ENCODE measurements at regions not wholly inside any gene's neighbourhood (a gene's known extent, or its start where the extent isn't known, plus 50 kb on each side); places are given as distances from the start of the nearest gene placed in this dataset.

- no peaks in the 10 kb centered on the region for H3K27me3 ChIP-seq
- peaks cover 4 to 18% (median 6%) of the 10 kb centered on the region in 3 donors for H3K4me1 ChIP-seq
- no peak overlapping the region for H3K27ac ChIP-seq
- no peak for TF ChIP-seq EP300 (IDR thresholded peaks at IDR 0.05)
- no peak for TF ChIP-seq POLR2AphosphoS5 (IDR thresholded peaks at IDR 0.05)
- TF ChIP-seq POLR2A (IDR thresholded peaks at IDR 0.05): no peak
- no peak for TF ChIP-seq CTCF (IDR thresholded peaks at IDR 0.05)
- 98 to 100% methylated on average over 4 to 5 of the region's 5 CpGs for WGBS, 2 donors (ENCODE audit: low coverage in 1 of 2)
- no peak for ATAC-seq
- H3K36me3 ChIP-seq: no peaks in the 10 kb centered on the region
- H3K4me3 ChIP-seq: no peak overlapping the region
- no peaks in the 10 kb centered on the region for H3K9me3 ChIP-seq
These were observed 192.3 kb downstream of the SPATA18 start for GRCh38 chr4:52243367-52243766.

GRCh38 chr4:52244103-52244775, 193.1 kb downstream of the SPATA18 start:
- WGBS, 2 donors (ENCODE audit: low coverage in 1 of 2): 21 to 25% methylated on average over 7 of the region's 7 CpGs
- peak overlapping the region in 1 of 4 donors; percentile 9 for H3K27ac ChIP-seq
- no peak overlapping the region for H3K4me3 ChIP-seq
- H3K4me1 ChIP-seq: peaks cover 4 to 26% (median 6%) of the 10 kb centered on the region in 3 donors
- H3K36me3 ChIP-seq: no peaks in the 10 kb centered on the region
- TF ChIP-seq POLR2A (IDR thresholded peaks at IDR 0.05): no peak
- no peak for TF ChIP-seq POLR2AphosphoS5 (IDR thresholded peaks at IDR 0.05)
- TF ChIP-seq CTCF (IDR thresholded peaks at IDR 0.05): no peak
- TF ChIP-seq EP300 (IDR thresholded peaks at IDR 0.05): no peak
- ATAC-seq: no peak
- H3K9me3 ChIP-seq: no peaks in the 10 kb centered on the region
- no peaks in the 10 kb centered on the region for H3K27me3 ChIP-seq

GRCh38 chr4:52244848-52245247, 193.7 kb downstream of the SPATA18 start:
- no peaks in the 10 kb centered on the region for H3K36me3 ChIP-seq
- no peak overlapping the region for H3K4me3 ChIP-seq
- ATAC-seq: no peak
- H3K9me3 ChIP-seq: no peaks in the 10 kb centered on the region
- WGBS, 2 donors (ENCODE audit: low coverage in 1 of 2): 35 to 38% methylated on average over 2 to 3 of the region's 3 CpGs
- TF ChIP-seq POLR2AphosphoS5 (IDR thresholded peaks at IDR 0.05) (peak; percentile 2), POLR2A (IDR thresholded peaks at IDR 0.05) (no peak)
- H3K27me3 ChIP-seq: no peaks in the 10 kb centered on the region
- peak overlapping the region in 1 of 4 donors; percentile 9 for H3K27ac ChIP-seq
- peaks cover 6 to 32% (median 9%) of the 10 kb centered on the region in 3 donors for H3K4me1 ChIP-seq

- no peak for ATAC-seq
- H3K27me3 ChIP-seq: no peaks in the 10 kb centered on the region
- 88 to 100% methylated on average over 1 of the region's 1 CpG for WGBS, 2 donors (ENCODE audit: low coverage in 1 of 2)
- TF ChIP-seq POLR2AphosphoS5 (IDR thresholded peaks at IDR 0.05) (no peak), POLR2A (IDR thresholded peaks at IDR 0.05) (no peak), EP300 (IDR thresholded peaks at IDR 0.05) (no peak), CTCF (IDR thresholded peaks at IDR 0.05) (no peak)
- H3K4me3 ChIP-seq: no peak overlapping the region
- H3K9me3 ChIP-seq: no peaks in the 10 kb centered on the region
- H3K27ac ChIP-seq: no peak overlapping the region
- no peaks in the 10 kb centered on the region for H3K36me3 ChIP-seq
- H3K4me1 ChIP-seq: peaks cover 9 to 41% (median 11%) of the 10 kb centered on the region in 3 donors
These were observed 195.7 kb downstream of the SPATA18 start for GRCh38 chr4:52246827-52247226.

GRCh38 chr4:52247941-52248340, 196.8 kb downstream of the SPATA18 start:
- TF ChIP-seq CTCF (IDR thresholded peaks at IDR 0.05) (no peak), EP300 (IDR thresholded peaks at IDR 0.05) (no peak), POLR2AphosphoS5 (IDR thresholded peaks at IDR 0.05) (no peak), POLR2A (IDR thresholded peaks at IDR 0.05) (no peak)
- H3K27ac ChIP-seq: no peak overlapping the region
- 38 to 50% methylated on average over 1 of the region's 1 CpG for WGBS, 2 donors (ENCODE audit: low coverage in 1 of 2)
- H3K9me3 ChIP-seq: no peaks in the 10 kb centered on the region
- no peaks in the 10 kb centered on the region for H3K27me3 ChIP-seq
- ATAC-seq: no peak
- H3K36me3 ChIP-seq: no peaks in the 10 kb centered on the region
- peaks cover 9 to 41% (median 11%) of the 10 kb centered on the region in 3 donors for H3K4me1 ChIP-seq
- H3K4me3 ChIP-seq: no peak overlapping the region
